Ascending aorta (tissue), 2 donors: ENCODE measurements at regions not wholly inside any gene's neighbourhood (a gene's known extent, or its start where the extent isn't known, plus 50 kb on each side); places are given as distances from the start of the nearest gene placed in this dataset.

Source experiments
- DNase-seq, 2 donors: peaks; one replicate each; pipeline ENCODE4 v3.0.0-alpha.2; 2019; ENCODE audit warnings: low spot score in 2 of 2
- H3K27ac ChIP-seq, 2 donors: fragments of 200-600 bp; sonication (generic); one replicate each; pipeline ENCODE4 v1.5.1; 2016 to 2017; ENCODE audit warnings: mild to moderate bottlenecking in 1 of 2
- H3K27me3 ChIP-seq: fragments of 200-600 bp; sonication (generic); one replicate; pipeline ENCODE4 v1.5.1; 2017
- H3K36me3 ChIP-seq, 2 donors: fragments of 200-600 bp; sonication (generic); one replicate each; pipeline ENCODE4 v1.5.1; 2016
- H3K4me1 ChIP-seq, 2 donors: fragments of 200-600 bp; sonication (generic); one replicate each; pipeline ENCODE4 v1.5.1; 2016 to 2017; ENCODE audit warnings: mild to moderate bottlenecking in 1 of 2
- H3K4me3 ChIP-seq, 2 donors: fragments of 200-600 bp; sonication (generic); one replicate each; pipeline ENCODE4 v1.5.1; 2016 to 2017; ENCODE audit warnings: mild to moderate bottlenecking in 1 of 2
- H3K9me3 ChIP-seq, 2 donors: fragments of 200-600 bp; sonication (generic); one replicate each; pipeline ENCODE4 v1.5.1; 2016
- intact Hi-C: fragments of 100-400 bp; cut with DNase I; formaldehyde crosslinking; loops from one replicate; pipeline ENCODE4 v1.15.1; 2023
- TF ChIP-seq, protein P1 (sequence below), 3 experiments: fragments of 200-600 bp in 2 of 3; fragments of 450-650 bp in 1 of 3; sonication (generic) in 2 of 3; IDR thresholded peaks; one replicate each; pipeline ENCODE4 v1.5.1; 2016 to 2019; ENCODE audit warnings: antibody characterized with exemption in 3 of 3, mild to moderate bottlenecking in 1 of 3, moderate library complexity in 1 of 3

DNA sequence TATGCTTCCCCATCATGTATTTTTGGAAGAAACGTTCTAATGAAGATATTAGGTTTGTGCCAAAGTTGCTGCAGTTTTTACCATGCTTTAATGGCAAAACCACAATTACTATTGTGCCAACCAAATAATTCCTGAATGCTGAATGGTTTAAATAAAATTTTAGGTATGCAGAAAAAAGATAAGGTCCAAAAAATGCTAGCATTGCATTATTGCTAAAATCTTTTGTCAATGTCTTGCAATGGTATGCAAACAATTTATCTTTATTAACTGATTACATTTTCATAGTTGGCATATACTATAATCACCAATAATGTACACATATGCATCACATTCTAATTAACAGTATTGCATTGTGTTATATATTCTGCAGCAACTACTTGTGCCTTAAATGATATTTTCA lies 1657.4 kb upstream of the IGFBP7 start:
- Histone ChIP-seq H3K27me3 (no peaks in the 10 kb centered on the region), H3K4me3 (no peak overlapping the region), H3K9me3 (no peaks in the 10 kb centered on the region), H3K4me1 (no peaks in the 10 kb centered on the region), H3K27ac (no peak overlapping the region), H3K36me3 (no peaks in the 10 kb centered on the region)
- TF ChIP-seq, protein P1, sequence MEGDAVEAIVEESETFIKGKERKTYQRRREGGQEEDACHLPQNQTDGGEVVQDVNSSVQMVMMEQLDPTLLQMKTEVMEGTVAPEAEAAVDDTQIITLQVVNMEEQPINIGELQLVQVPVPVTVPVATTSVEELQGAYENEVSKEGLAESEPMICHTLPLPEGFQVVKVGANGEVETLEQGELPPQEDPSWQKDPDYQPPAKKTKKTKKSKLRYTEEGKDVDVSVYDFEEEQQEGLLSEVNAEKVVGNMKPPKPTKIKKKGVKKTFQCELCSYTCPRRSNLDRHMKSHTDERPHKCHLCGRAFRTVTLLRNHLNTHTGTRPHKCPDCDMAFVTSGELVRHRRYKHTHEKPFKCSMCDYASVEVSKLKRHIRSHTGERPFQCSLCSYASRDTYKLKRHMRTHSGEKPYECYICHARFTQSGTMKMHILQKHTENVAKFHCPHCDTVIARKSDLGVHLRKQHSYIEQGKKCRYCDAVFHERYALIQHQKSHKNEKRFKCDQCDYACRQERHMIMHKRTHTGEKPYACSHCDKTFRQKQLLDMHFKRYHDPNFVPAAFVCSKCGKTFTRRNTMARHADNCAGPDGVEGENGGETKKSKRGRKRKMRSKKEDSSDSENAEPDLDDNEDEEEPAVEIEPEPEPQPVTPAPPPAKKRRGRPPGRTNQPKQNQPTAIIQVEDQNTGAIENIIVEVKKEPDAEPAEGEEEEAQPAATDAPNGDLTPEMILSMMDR (IDR thresholded peaks at IDR 0.05), result no peak
- DNase-seq, result no peak
- intact Hi-C loops, result no loop called here

DNA sequence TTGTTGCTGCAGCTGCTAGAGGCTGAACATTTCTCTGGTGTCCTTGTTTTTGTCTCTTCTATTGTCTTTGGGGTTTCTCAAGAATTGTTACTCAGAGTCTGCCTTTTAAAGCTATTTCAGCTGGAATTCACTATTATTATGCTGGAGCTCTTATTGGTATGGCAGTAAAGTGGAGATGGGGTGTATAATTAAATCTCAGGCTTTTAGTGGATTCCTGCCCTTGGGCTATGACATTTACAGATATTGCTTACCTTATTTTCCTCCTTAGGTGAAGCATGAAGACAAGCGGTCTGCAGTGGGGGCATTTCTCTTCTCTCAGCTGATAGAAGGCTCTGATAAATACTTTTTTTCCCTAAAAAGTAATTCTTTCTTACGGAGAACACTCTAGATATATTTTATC lies 1656.6 kb upstream of the IGFBP7 start:
- Histone ChIP-seq H3K4me1 (no peaks in the 10 kb centered on the region), H3K27ac (no peak overlapping the region), H3K36me3 (no peaks in the 10 kb centered on the region), H3K4me3 (no peak overlapping the region), H3K27me3 (no peaks in the 10 kb centered on the region), H3K9me3 (no peaks in the 10 kb centered on the region)
- no peak for DNase-seq
- TF ChIP-seq, protein P1 (IDR thresholded peaks at IDR 0.05), result no peak
- intact Hi-C loops, result no loop called here

DNA sequence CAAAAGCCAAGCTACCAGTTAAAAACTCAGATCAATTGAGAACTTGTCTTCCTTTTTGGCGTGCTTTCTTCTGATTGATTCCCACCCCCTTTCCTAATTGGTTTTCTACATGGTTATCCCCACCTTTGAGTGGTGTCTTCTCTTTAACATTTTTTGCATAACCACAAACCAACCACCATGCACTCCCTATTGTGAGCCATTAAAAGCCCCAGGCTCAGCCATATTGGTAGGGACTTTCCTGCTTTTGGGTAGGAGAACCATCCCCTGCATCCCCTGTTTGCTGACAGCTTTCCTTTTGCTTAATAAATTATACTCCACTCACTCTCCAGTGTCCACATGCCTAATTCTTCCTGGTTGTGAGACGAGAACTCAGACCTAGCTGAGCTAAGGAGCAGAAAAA lies 1651.4 kb upstream of the IGFBP7 start:
- TF ChIP-seq, protein P1 (IDR thresholded peaks at IDR 0.05), result no peak
- H3K4me3 ChIP-seq, result no peak overlapping the region
- no peaks in the 10 kb centered on the region for H3K4me1 ChIP-seq
- no peak overlapping the region for H3K27ac ChIP-seq
- no peaks in the 10 kb centered on the region for H3K9me3 ChIP-seq
- H3K27me3 ChIP-seq, result no peaks in the 10 kb centered on the region
- H3K36me3 ChIP-seq, result no peaks in the 10 kb centered on the region
- DNase-seq, result no peak
- intact Hi-C loops, result no loop called here

DNA sequence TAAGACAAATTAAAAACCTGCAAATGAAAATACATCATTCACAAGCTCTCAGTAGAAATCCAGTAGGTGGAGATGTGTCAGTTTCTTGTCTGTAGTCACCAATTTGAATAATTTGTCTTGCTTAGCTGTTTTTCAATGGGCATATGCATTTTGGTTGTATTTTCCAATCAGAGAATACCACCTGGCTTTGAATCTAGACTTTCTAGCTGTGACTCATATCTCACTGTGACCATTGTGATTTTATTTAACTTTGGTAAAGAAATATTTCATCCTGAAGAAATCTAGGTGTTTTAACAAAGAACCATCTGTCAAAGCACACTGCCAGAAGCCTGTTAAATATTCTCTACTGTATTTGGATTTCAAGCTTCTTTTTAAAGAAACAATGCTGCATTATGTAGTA lies 1650.6 kb upstream of the IGFBP7 start:
- H3K27me3 ChIP-seq, result no peaks in the 10 kb centered on the region
- TF ChIP-seq, protein P1 (IDR thresholded peaks at IDR 0.05), result no peak
- intact Hi-C loops, result no loop called here
- no peak for DNase-seq
- no peaks in the 10 kb centered on the region for H3K4me1 ChIP-seq
- no peak overlapping the region for H3K27ac ChIP-seq
- H3K9me3 ChIP-seq, result no peaks in the 10 kb centered on the region
- no peak overlapping the region for H3K4me3 ChIP-seq
- H3K36me3 ChIP-seq, result no peaks in the 10 kb centered on the region

DNA sequence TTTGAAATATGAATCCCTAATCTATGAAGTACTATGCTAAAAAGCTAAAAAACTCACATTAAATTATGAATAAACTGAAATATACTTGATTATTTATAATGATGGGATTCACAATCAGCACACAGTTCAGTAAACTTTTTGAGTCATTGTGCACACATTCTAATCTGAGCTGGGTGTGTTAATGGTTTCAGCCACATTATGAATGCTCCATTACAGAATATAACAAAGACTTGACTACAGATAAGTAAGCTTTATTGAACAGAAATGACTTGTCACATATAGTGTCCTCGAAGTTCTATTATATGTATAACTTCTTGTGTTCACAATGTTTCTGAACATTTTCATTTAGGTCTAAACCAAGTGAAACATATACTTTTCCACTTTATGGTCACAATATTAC lies 1649.9 kb upstream of the IGFBP7 start:
- H3K4me3 ChIP-seq, result no peak overlapping the region
- intact Hi-C loops, result no loop called here
- no peaks in the 10 kb centered on the region for H3K4me1 ChIP-seq
- H3K9me3 ChIP-seq, result no peaks in the 10 kb centered on the region
- H3K27ac ChIP-seq, result no peak overlapping the region
- TF ChIP-seq, protein P1 (IDR thresholded peaks at IDR 0.05), result no peak
- no peaks in the 10 kb centered on the region for H3K36me3 ChIP-seq
- no peaks in the 10 kb centered on the region for H3K27me3 ChIP-seq
- DNase-seq, result no peak

DNA sequence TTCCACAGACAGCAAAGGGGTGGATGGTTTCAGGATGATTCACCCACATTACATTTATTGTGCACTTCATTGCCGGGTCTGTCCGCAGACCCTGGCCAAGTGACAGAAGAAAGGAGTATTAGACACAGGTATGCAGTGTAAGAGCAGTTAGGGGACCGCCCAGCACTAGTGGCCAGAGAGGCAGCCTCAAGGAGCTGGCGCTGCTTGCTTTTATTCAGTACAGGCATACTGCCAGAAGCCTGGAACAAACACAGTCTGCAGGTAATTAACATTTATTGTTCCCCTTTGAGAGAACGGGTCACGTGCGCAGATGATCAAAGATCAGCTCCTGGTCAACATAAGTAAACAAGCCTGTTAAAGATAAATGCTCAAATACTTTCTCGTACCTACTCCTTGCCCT lies 1639.0 kb upstream of the IGFBP7 start:
- H3K4me3 ChIP-seq, result no peak overlapping the region
- TF ChIP-seq, protein P1 (IDR thresholded peaks at IDR 0.05), result no peak
- no peaks in the 10 kb centered on the region for H3K4me1 ChIP-seq
- intact Hi-C loops, result no loop called here
- H3K36me3 ChIP-seq, result no peaks in the 10 kb centered on the region
- H3K9me3 ChIP-seq, result no peaks in the 10 kb centered on the region
- no peak overlapping the region for H3K27ac ChIP-seq
- no peak for DNase-seq
- no peaks in the 10 kb centered on the region for H3K27me3 ChIP-seq
